ENCODE measurements at regions not wholly inside any gene's neighbourhood (a gene's known extent, or its start where the extent isn't known, plus 50 kb on each side); places are given as distances from the start of the nearest gene placed in this dataset.

DNA sequence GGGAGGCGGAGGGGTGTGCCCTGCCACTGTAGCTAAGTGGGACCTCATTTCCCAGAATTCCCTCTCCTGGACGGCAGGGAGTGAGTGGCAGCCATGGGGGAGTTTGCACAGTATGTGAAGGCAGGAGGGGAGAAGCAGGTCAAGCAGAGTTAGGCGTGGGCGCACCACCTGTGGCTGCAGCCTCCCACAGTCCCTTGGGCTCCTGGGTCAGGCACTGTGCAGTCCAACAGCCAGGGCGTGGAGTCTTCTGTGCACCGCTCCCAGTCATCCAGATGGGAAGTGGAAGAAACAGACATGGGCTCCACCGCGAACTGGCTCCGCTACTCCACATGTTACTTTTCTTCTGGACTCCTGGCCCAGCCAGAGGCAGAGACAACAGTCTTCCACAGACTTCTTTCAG is 85.4 kb upstream of the TIAM1 start:
- Mint-ChIP-seq H3K36me3 (ENCODE audit: insufficient read depth) (peaks cover 2% of the 10 kb centered on the region), H3K9me3 (ENCODE audit: low read depth) (no peaks in the 10 kb centered on the region), H3K4me3 (ENCODE audit: low read depth) (no peak overlapping the region), H3K27me3 (no peaks in the 10 kb centered on the region), H3K27ac (no peak overlapping the region), H3K4me1 (ENCODE audit: low read depth) (peaks cover 13% of the 10 kb centered on the region)
- DNase-seq (ENCODE audit: low spot score, unreplicated experiment) = no peak
- TF ChIP-seq, protein P1, sequence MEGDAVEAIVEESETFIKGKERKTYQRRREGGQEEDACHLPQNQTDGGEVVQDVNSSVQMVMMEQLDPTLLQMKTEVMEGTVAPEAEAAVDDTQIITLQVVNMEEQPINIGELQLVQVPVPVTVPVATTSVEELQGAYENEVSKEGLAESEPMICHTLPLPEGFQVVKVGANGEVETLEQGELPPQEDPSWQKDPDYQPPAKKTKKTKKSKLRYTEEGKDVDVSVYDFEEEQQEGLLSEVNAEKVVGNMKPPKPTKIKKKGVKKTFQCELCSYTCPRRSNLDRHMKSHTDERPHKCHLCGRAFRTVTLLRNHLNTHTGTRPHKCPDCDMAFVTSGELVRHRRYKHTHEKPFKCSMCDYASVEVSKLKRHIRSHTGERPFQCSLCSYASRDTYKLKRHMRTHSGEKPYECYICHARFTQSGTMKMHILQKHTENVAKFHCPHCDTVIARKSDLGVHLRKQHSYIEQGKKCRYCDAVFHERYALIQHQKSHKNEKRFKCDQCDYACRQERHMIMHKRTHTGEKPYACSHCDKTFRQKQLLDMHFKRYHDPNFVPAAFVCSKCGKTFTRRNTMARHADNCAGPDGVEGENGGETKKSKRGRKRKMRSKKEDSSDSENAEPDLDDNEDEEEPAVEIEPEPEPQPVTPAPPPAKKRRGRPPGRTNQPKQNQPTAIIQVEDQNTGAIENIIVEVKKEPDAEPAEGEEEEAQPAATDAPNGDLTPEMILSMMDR (IDR thresholded peaks at IDR 0.05; ENCODE audit: unreplicated experiment) = no peak

DNA sequence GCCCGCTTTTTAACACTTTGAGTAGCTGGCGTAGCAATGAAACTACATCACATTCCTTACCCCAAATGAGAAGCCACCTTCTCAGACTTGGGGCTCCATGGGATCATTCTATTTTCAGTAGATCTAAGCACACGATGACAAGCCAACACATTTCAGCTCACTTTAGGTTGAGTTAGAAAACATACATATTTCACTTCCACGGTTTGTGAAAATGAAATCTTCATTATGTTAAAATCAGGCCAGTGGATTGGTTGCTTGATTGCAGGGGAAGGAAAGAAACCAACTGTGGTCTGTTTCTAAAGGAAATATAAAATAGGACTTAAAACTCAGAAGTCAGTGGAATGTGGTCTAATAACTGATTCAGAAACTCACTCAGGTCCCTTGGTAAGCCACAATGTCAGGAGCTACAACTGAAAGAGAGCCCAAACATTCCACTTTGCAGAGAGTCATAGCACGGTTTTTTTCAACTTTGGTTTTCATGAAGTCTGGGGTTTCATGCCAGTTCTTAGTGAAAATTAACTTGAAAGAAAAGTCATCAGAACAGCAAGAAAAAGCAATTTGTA is 82.3 kb upstream of the TIAM1 start:
- no peak overlapping the region for H3K27ac Mint-ChIP-seq
- H3K9me3 Mint-ChIP-seq (ENCODE audit: low read depth) = no peaks in the 10 kb centered on the region
- no peak for DNase-seq (ENCODE audit: low spot score, unreplicated experiment)
- peaks cover 17% of the 10 kb centered on the region for H3K4me1 Mint-ChIP-seq (ENCODE audit: low read depth)
- no peaks in the 10 kb centered on the region for H3K27me3 Mint-ChIP-seq
- H3K36me3 Mint-ChIP-seq (ENCODE audit: insufficient read depth) = peaks cover 2% of the 10 kb centered on the region
- TF ChIP-seq, protein P1 (IDR thresholded peaks at IDR 0.05; ENCODE audit: unreplicated experiment) = no peak
- H3K4me3 Mint-ChIP-seq (ENCODE audit: low read depth) = no peak overlapping the region

DNA sequence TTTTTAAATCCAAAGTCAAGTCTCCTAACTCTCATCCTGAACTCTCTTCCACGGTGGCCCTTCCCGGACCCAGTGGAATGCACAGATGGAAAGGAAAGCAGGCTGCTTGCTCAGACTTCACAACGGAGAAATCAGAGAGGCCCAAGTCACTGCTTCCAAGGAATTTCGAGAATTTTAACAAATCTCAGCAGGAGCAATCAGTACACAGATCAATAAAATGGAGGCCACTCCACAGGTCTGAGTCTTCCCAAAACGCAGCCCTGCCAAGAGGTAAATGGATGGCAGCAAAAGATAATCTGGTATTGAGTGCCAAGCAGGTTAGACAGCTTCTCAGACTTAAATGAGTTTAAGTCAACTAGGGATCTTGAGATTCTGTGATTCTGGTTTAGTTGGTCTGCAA is 81.1 kb upstream of the TIAM1 start:
- Mint-ChIP-seq H3K4me3 (ENCODE audit: low read depth) (no peak overlapping the region), H3K36me3 (ENCODE audit: insufficient read depth) (peaks cover 2% of the 10 kb centered on the region), H3K9me3 (ENCODE audit: low read depth) (no peaks in the 10 kb centered on the region), H3K27ac (no peak overlapping the region), H3K27me3 (no peaks in the 10 kb centered on the region), H3K4me1 (ENCODE audit: low read depth) (peaks cover 17% of the 10 kb centered on the region)
- DNase-seq (ENCODE audit: low spot score, unreplicated experiment) = peak; percentile 9
- TF ChIP-seq, protein P1 (IDR thresholded peaks at IDR 0.05; ENCODE audit: unreplicated experiment) = no peak

DNA sequence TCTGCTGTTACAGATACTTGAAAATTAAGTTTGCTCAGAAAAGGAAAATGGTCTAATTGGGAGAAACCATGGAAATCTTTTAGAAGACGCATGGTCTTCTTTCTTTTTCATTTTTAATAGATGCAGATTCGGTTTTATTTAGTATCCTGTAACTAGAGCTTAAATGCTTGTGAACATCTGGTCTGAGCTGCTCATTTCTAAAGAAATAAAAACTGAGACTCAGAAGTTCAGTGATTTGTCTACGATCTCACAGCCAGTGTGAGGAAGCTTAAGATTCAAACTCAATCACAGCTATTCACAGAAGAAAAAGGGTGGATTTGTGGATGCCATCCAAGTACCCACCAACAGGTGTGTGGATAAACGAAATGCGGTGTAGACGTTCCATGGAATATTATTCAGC is 80.0 kb upstream of the TIAM1 start:
- no peaks in the 10 kb centered on the region for H3K9me3 Mint-ChIP-seq (ENCODE audit: low read depth)
- TF ChIP-seq, protein P1 (IDR thresholded peaks at IDR 0.05; ENCODE audit: unreplicated experiment) = no peak
- peak overlapping the region; percentile 80 for H3K27ac Mint-ChIP-seq
- no peak overlapping the region for H3K4me3 Mint-ChIP-seq (ENCODE audit: low read depth)
- no peak for DNase-seq (ENCODE audit: low spot score, unreplicated experiment)
- peaks cover 17% of the 10 kb centered on the region for H3K4me1 Mint-ChIP-seq (ENCODE audit: low read depth)
- no peaks in the 10 kb centered on the region for H3K27me3 Mint-ChIP-seq
- no peaks in the 10 kb centered on the region for H3K36me3 Mint-ChIP-seq (ENCODE audit: insufficient read depth)

DNA sequence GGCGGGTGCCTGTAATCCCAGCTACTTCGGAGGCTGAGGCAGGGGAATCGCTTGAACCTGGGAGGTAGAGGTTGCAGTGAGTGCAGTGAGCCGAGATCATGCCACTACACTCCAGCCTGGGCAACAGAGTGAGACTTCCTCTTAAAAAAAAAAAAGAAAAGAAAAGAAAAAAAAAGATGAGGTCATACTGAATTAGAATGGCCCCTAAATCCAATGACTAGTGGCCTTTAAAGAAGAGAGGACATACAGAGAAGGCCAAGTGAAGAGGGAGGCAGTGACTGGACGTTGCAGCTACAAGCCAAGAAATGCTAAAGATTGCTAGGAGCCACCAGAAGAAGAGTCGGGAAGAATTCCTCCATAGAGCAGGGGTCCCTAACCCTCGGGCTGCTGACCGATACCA is 76.9 kb upstream of the TIAM1 start:
- H3K27ac Mint-ChIP-seq = no peak overlapping the region
- TF ChIP-seq, protein P1 (IDR thresholded peaks at IDR 0.05; ENCODE audit: unreplicated experiment) = no peak
- no peak overlapping the region for H3K4me3 Mint-ChIP-seq (ENCODE audit: low read depth)
- no peaks in the 10 kb centered on the region for H3K9me3 Mint-ChIP-seq (ENCODE audit: low read depth)
- DNase-seq (ENCODE audit: low spot score, unreplicated experiment) = no peak
- peaks cover 14% of the 10 kb centered on the region for H3K4me1 Mint-ChIP-seq (ENCODE audit: low read depth)
- H3K27me3 Mint-ChIP-seq = no peaks in the 10 kb centered on the region
- peaks cover 4% of the 10 kb centered on the region for H3K36me3 Mint-ChIP-seq (ENCODE audit: insufficient read depth)

All from progenitor cell of endocrine pancreas (in vitro differentiated cells).